ENCODE measurements at regions not wholly inside any gene's neighbourhood (a gene's known extent, or its start where the extent isn't known, plus 50 kb on each side); places are given as distances from the start of the nearest gene placed in this dataset.

GRCh38 chr9:107767711-107768110 is 278.1 kb upstream of the KLF4 start:
- TF ChIP-seq CTCF (IDR thresholded peaks at IDR 0.05; ENCODE audit: low read depth, low read length, poor library complexity, severe bottlenecking), result no peak
- TF ChIP-seq EZH2phosphoT487 (IDR thresholded peaks at IDR 0.05; ENCODE audit: borderline replicate concordance, low read length), result no peak
